IMR-90 (cell line): ENCODE measurements at regions not wholly inside any gene's neighbourhood (a gene's known extent, or its start where the extent isn't known, plus 50 kb on each side); places are given as distances from the start of the nearest gene placed in this dataset.
A peak's percentile ranks its signal among the peaks of the same experiment; 100 is the strongest.

Experiments
- ATAC-seq: fragments of 200-7000 bp; cut with Tn5 transposase; 2 replicates; pipeline ENCODE4 v1.9.1; 2020; ENCODE audit warnings: low read depth, mild to moderate bottlenecking, moderate library complexity
- BruUV-seq: library from RNA; stranded (reverse); fragments of 400-500 nt; replicated peaks from 2 replicates; lab custom pipeline; 2021; lab: Mats Ljungman, UMichigan
- CTCF ChIA-PET: fragments of 300-600 bp; formaldehyde crosslinking; extraction: SDS; loops from one replicate; lab custom pipeline; 2021; ENCODE audit warnings: antibody characterized with exemption; lab: Yijun Ruan, JAX
- POLR2A ChIA-PET: fragments of 300-600 bp; sonication (Branson Sonifier 250); formaldehyde crosslinking; loops from one replicate; lab custom pipeline; 2022; ENCODE audit warnings: antibody characterized with exemption; ENCODE audit not compliant: unreplicated experiment; lab: Charles Lee
- DNase-seq: peaks from one replicate; pipeline ENCODE4 v3.0.0; 2013
- H2AFZ ChIP-seq: replicated peaks from 2 replicates; pipeline ENCODE3; 2013; ENCODE audit warnings: low read length, mild to moderate bottlenecking; ENCODE audit not compliant: poor library complexity
- H2AK5ac ChIP-seq: 2 replicates; pipeline ENCODE4 v1.6.1; 2013; ENCODE audit warnings: low read depth, low read length, inconsistent platforms
- H2AK9ac ChIP-seq: replicated peaks from 2 replicates; pipeline ENCODE3; 2013; ENCODE audit warnings: mild to moderate bottlenecking, low read depth, low read length, moderate library complexity; ENCODE audit not compliant: poor library complexity
- H2BK120ac ChIP-seq: 2 replicates; pipeline ENCODE4 v1.6.1; 2013; ENCODE audit warnings: low read depth, low read length, inconsistent platforms
- H2BK15ac ChIP-seq: 3 replicates; pipeline ENCODE4 v1.6.1; 2013; ENCODE audit warnings: low read depth, low read length, inconsistent platforms
- H2BK20ac ChIP-seq: 2 replicates; pipeline ENCODE4 v1.6.1; 2013; ENCODE audit warnings: low read depth, mild to moderate bottlenecking, inconsistent platforms, low read length, moderate library complexity
- H2BK5ac ChIP-seq: 2 replicates; pipeline ENCODE4 v1.6.1; 2013; ENCODE audit warnings: mild to moderate bottlenecking, low read depth, low read length, inconsistent platforms; ENCODE audit not compliant: poor library complexity, severe bottlenecking
- H3K14ac ChIP-seq: replicated peaks from 2 replicates; pipeline ENCODE4 v1.6.1; 2013; ENCODE audit warnings: low read depth, low read length, inconsistent platforms
- H3K18ac ChIP-seq: 2 replicates; pipeline ENCODE4 v1.6.1; 2013; ENCODE audit warnings: low read depth, low read length, control low read depth
- H3K23ac ChIP-seq: 2 replicates; pipeline ENCODE4 v1.6.1; 2013; ENCODE audit warnings: low read depth, low read length, inconsistent platforms
- H3K27ac ChIP-seq: 2 replicates; pipeline ENCODE4 v1.5.1; 2013; ENCODE audit warnings: mild to moderate bottlenecking, control low read depth, low read length; ENCODE audit not compliant: insufficient read depth
- H3K27me3 ChIP-seq: 2 replicates; pipeline ENCODE4 v1.6.1; 2013; ENCODE audit warnings: low read length; ENCODE audit not compliant: control insufficient read depth, insufficient read depth
- H3K36me3 ChIP-seq: 2 replicates; pipeline ENCODE4 v1.6.1; 2013; ENCODE audit warnings: low read length, mixed read lengths; ENCODE audit not compliant: control insufficient read depth, insufficient read depth
- H3K4ac ChIP-seq: 2 replicates; pipeline ENCODE4 v1.6.1; 2013; ENCODE audit warnings: low read depth, low read length, inconsistent platforms
- H3K4me1 ChIP-seq: 2 replicates; pipeline ENCODE4 v1.6.1; 2013; ENCODE audit warnings: low read length, mixed read lengths; ENCODE audit not compliant: control insufficient read depth, insufficient read depth
- H3K4me2 ChIP-seq: 2 replicates; pipeline ENCODE4 v1.6.1; 2013; ENCODE audit warnings: low read depth, mild to moderate bottlenecking, control low read depth, low read length, moderate library complexity
- H3K4me3 ChIP-seq: 2 replicates; pipeline ENCODE4 v1.5.1; 2013; ENCODE audit warnings: low read depth, mild to moderate bottlenecking, control low read depth, low read length, moderate library complexity; ENCODE audit not compliant: insufficient read depth
- H3K56ac ChIP-seq: 2 replicates; pipeline ENCODE4 v1.6.1; 2013; ENCODE audit warnings: low read length, inconsistent platforms; ENCODE audit not compliant: insufficient read depth; ENCODE audit errors: extremely low read depth
- H3K79me1 ChIP-seq, 2 experiments: 2 replicates each; pipeline ENCODE4 v1.6.1; 2013; ENCODE audit warnings: low read length in 2 of 2, inconsistent platforms in 1 of 2, low read depth in 1 of 2
- H3K9ac ChIP-seq: 2 replicates; pipeline ENCODE4 v1.6.1; 2013; ENCODE audit warnings: low read depth, low read length, control low read depth
- H3K9me1 ChIP-seq: 2 replicates; pipeline ENCODE4 v1.6.1; 2013; ENCODE audit warnings: low read length, inconsistent platforms; ENCODE audit not compliant: insufficient read depth
- H3K9me3 ChIP-seq: 2 replicates; pipeline ENCODE4 v1.6.1; 2013; ENCODE audit warnings: low read length; ENCODE audit not compliant: control insufficient read depth, insufficient read depth
- H4K20me1 ChIP-seq: 2 replicates; pipeline ENCODE4 v1.6.1; 2013; ENCODE audit warnings: low read length, inconsistent platforms; ENCODE audit not compliant: insufficient read depth
- H4K5ac ChIP-seq: 2 replicates; pipeline ENCODE4 v1.6.1; 2013; ENCODE audit warnings: mild to moderate bottlenecking, low read depth, low read length, control low read depth
- H4K8ac ChIP-seq, 2 experiments: 2 replicates each; pipeline ENCODE4 v1.6.1; 2013; ENCODE audit warnings: low read depth in 2 of 2, low read length in 2 of 2, control low read depth in 1 of 2, inconsistent platforms in 1 of 2
- H4K91ac ChIP-seq: 2 replicates; pipeline ENCODE4 v1.6.1; 2013; ENCODE audit warnings: low read depth, low read length, inconsistent platforms; ENCODE audit not compliant: insufficient read depth
- CTCF ChIP-seq: conservative IDR thresholded peaks from 2 replicates; pipeline ENCODE4 v1.5.1; 2012; ENCODE audit warnings: mild to moderate bottlenecking, low read depth, low read length, improper control_type of control experiment
- ELK1 ChIP-seq: fragments of 150-350 bp; IDR thresholded peaks from 2 replicates; pipeline ENCODE4 v1.6.1; 2016; ENCODE audit warnings: low read depth, mild to moderate bottlenecking, low read length, moderate library complexity, borderline replicate concordance
- MAFK ChIP-seq: IDR thresholded peaks from 2 replicates; pipeline ENCODE4 v1.6.1; 2012; ENCODE audit warnings: low read depth, low read length, improper control_type of control experiment
- WGBS, 2 experiments: methylation state at CpG; one replicate each; pipeline versions ENCODE4 v1.1.5 to v1.1.7; 2013; ENCODE audit warnings: missing lambda C conversion rate in 2 of 2; ENCODE audit not compliant: insufficient read length in 1 of 2; ENCODE audit errors: extremely low coverage in 2 of 2; 5-methylcytosine and 5-hydroxymethylcytosine counted together
- dilution Hi-C: fragments of 300-500 bp; cut with HindIII; formaldehyde crosslinking; loops from one replicate; pipeline ENCODE4 v1.14.3; 2018; ENCODE audit warnings: low sequenced_read_pairs; ENCODE audit not compliant: unreplicated experiment
- in situ Hi-C: fragments of 300-500 bp; cut with MboI; formaldehyde crosslinking; loops from 3 replicates; pipeline ENCODE4 v1.14.3; 2019; ENCODE audit warnings: low sequenced_read_pairs, inconsistent platforms, mixed read lengths
- intact Hi-C: fragments of 100-400 bp; cut with micrococcal nuclease; formaldehyde crosslinking; loops from 2 replicates; pipeline ENCODE4 v1.10.0; 2022

GRCh38 chr4:26237916-26238315, 82.9 kb upstream of the RBPJ start:
- Histone ChIP-seq H2BK15ac (peak overlapping the region; percentile 29; the same call in 2 of the 3 replicates), H3K23ac (no peak overlapping the region), H3K56ac (no peak overlapping the region), H4K91ac (peak overlapping the region; percentile 15; the same call in 1 of the 2 replicates), H3K36me3 (no peaks in the 10 kb centered on the region), H2AFZ (no peak overlapping the region), H4K5ac (no peak overlapping the region), H3K9me3 (no peaks in the 10 kb centered on the region), H3K27ac (no peak overlapping the region), H2AK9ac (no peak overlapping the region), H3K14ac (0 out of 2 replicates have a peak overlapping the region, but pooled peaks have one; percentile 40), H3K27me3 (no peaks in the 10 kb centered on the region), H3K4me2 (no peak overlapping the region), H3K79me1 (no peaks in the 10 kb centered on the region), H2AK5ac (peak overlapping the region; percentile 83), H3K4me1 (peaks cover 16% of the 10 kb centered on the region), H3K9me1 (peaks cover 7% of the 10 kb centered on the region), H2BK120ac (peak overlapping the region; percentile 61; the same call in 1 of the 2 replicates), H2BK20ac (no peak overlapping the region), H3K4ac (peak overlapping the region; percentile 83; the same call in 1 of the 2 replicates), H4K8ac (peak overlapping the region in 1 of 2 experiments; percentile 32; a peak in 1 of 4 replicates), H2BK5ac (no peak overlapping the region), H3K18ac (no peak overlapping the region), H4K20me1 (no peaks in the 10 kb centered on the region), H3K4me3 (no peak overlapping the region), H3K9ac (no peak overlapping the region)
- BruUV-seq = no TSS peak
- in situ Hi-C loops = no loop called here
- TF ChIP-seq ELK1 (no peak), MAFK (no peak), CTCF (no peak)
- intact Hi-C loops = loop anchor here (5.0 kb wide), 1 partner anchor 84 kb away; the partner anchor contains the start of gene RBPJ
- POLR2A ChIA-PET = no interaction called here
- ATAC-seq (no peak), DNase-seq (no peak)
- dilution Hi-C loops = no loop called here
- no CpG with 5 or more reads among the region's 5 CpGs for WGBS, 2 experiments
- CTCF ChIA-PET = interaction anchor here (0.6 kb wide), 1 partner anchor 18 kb away, joined by 3 read pairs; no protein-coding TSS in a partner anchor
